Type B pancreatic cell (in vitro differentiated cells): ENCODE measurements at regions not wholly inside any gene's neighbourhood (a gene's known extent, or its start where the extent isn't known, plus 50 kb on each side); places are given as distances from the start of the nearest gene placed in this dataset.

Experiments used
- DNase-seq: peaks from one replicate; pipeline ENCODE4 v3.0.0; 2021; ENCODE audit warnings: mixed read lengths; ENCODE audit not compliant: unreplicated experiment; ENCODE audit errors: extremely low spot score
- H3K27ac Mint-ChIP-seq: 2 replicates; pipeline ENCODE4 v1.8.0; 2021; ENCODE audit warnings: mild to moderate bottlenecking, mixed read lengths
- H3K27me3 Mint-ChIP-seq: 2 replicates; pipeline ENCODE4 v1.8.0; 2021; ENCODE audit warnings: mixed read lengths
- H3K36me3 Mint-ChIP-seq: 2 replicates; pipeline ENCODE4 v1.8.0; 2021; ENCODE audit warnings: mixed read lengths
- H3K4me1 Mint-ChIP-seq: one replicate; pipeline ENCODE4 v1.8.0; 2021; ENCODE audit warnings: mixed read lengths; ENCODE audit not compliant: unreplicated experiment
- H3K4me3 Mint-ChIP-seq: 2 replicates; pipeline ENCODE4 v1.8.0; 2021; ENCODE audit warnings: mild to moderate bottlenecking, mixed read lengths
- H3K9me3 Mint-ChIP-seq: 2 replicates; pipeline ENCODE4 v1.8.0; 2021; ENCODE audit warnings: mixed read lengths
- CTCF ChIP-seq: fragments of 200-600 bp; sonication (generic); conservative IDR thresholded peaks from 2 replicates; pipeline ENCODE4 v1.5.0; 2021; ENCODE audit warnings: antibody characterized with exemption, mild to moderate bottlenecking

GRCh38 chr18:78362198-78362597 lies 617.4 kb upstream of the SALL3 start:
- Mint-ChIP-seq H3K27ac (no peak overlapping the region), H3K36me3 (no peaks in the 10 kb centered on the region), H3K4me1 (no peaks in the 10 kb centered on the region), H3K4me3 (no peak overlapping the region), H3K9me3 (peaks cover 5% of the 10 kb centered on the region), H3K27me3 (peaks cover 4% of the 10 kb centered on the region)
- TF ChIP-seq CTCF = no peak
- no peak for DNase-seq

DNA sequence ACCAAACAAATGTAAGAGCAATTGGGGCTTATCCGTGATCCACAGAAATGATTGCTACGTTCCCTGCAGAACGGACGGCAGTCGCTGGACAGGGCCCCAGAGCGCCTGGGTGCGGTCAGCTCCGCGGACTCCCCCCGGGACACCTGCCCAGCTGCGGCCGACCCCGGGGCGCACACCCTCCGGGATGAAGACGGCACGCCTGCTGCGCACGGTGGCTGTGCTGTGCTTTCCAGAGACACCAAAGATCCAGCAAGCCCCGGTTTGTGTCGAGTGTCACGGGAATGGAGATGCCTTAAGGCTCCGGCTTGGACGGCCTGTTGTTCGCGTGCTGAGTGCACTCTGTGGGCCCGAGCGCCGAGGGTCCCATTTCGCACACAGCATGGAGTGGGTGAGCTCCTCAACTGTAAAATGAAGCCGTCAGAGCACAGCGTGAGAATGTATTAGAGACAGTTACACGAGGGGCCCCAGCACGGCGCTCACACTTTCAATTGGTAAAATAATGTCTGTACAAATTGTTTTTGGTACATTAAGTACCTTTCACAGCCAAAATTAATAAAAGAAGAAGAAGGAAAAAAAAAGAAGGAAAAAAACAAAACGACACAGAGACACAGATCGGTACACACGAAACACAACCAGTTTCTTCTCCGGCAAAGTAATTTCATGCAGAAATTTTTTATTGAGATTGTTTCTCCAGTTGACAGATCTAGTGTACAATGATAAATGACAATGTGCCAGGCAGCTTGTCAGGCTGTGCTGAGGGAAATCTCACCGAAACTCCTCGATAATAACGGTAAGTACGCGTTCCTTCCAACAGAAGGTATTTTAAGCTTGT lies 615.8 kb upstream of the SALL3 start:
- no peaks in the 10 kb centered on the region for H3K4me1 Mint-ChIP-seq
- no peak for DNase-seq
- H3K36me3 Mint-ChIP-seq = no peaks in the 10 kb centered on the region
- peaks cover 5% of the 10 kb centered on the region for H3K9me3 Mint-ChIP-seq
- H3K27ac Mint-ChIP-seq = no peak overlapping the region
- H3K4me3 Mint-ChIP-seq = no peak overlapping the region
- H3K27me3 Mint-ChIP-seq = peaks cover 4% of the 10 kb centered on the region
- TF ChIP-seq CTCF = no peak

GRCh38 chr18:78364388-78364960 lies 615.1 kb upstream of the SALL3 start:
- no peak overlapping the region for H3K27ac Mint-ChIP-seq

GRCh38 chr18:78367996-78368395 lies 611.6 kb upstream of the SALL3 start:
- Mint-ChIP-seq H3K9me3 (no peaks in the 10 kb centered on the region), H3K4me1 (no peaks in the 10 kb centered on the region)
- TF ChIP-seq CTCF = no peak

More at GRCh38 chr18:78364388-78364960, 615.1 kb upstream of the SALL3 start:
- no peak for DNase-seq
- Mint-ChIP-seq H3K4me3 (no peak overlapping the region), H3K9me3 (peaks cover 3% of the 10 kb centered on the region), H3K4me1 (no peaks in the 10 kb centered on the region), H3K36me3 (no peaks in the 10 kb centered on the region), H3K27me3 (peaks cover 4% of the 10 kb centered on the region)
- no peak for TF ChIP-seq CTCF

DNA sequence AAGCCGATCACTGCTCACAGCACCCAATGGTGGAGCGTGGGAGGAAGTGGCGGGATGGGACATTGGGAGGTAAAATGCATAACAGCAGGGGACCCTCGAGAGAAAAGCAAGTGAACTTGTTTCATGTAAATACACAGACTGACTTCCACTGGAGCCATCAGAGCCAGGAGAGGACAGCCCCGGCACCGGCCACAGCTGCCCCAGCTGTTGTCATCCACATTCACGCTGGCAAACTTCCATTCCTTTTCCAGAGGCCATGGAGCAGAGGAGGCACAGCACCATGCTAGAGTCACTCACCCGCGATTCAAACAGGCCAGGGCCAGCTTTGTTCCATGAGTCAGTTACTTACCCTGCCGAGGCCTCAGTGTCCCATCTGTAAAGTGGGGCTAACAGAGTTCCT lies 610.9 kb upstream of the SALL3 start:
- DNase-seq = no peak
- no peak overlapping the region for H3K27ac Mint-ChIP-seq
- no peak overlapping the region for H3K4me3 Mint-ChIP-seq
- H3K36me3 Mint-ChIP-seq = no peaks in the 10 kb centered on the region
- no peak for TF ChIP-seq CTCF
- no peaks in the 10 kb centered on the region for H3K9me3 Mint-ChIP-seq
- no peaks in the 10 kb centered on the region for H3K27me3 Mint-ChIP-seq
- H3K4me1 Mint-ChIP-seq = no peaks in the 10 kb centered on the region

More at GRCh38 chr18:78367996-78368395, 611.6 kb upstream of the SALL3 start:
- Mint-ChIP-seq H3K4me3 (no peak overlapping the region), H3K27me3 (no peaks in the 10 kb centered on the region), H3K27ac (no peak overlapping the region), H3K36me3 (no peaks in the 10 kb centered on the region)
- no peak for DNase-seq
